ENCODE measurements at regions not wholly inside any gene's neighbourhood (a gene's known extent, or its start where the extent isn't known, plus 50 kb on each side); places are given as distances from the start of the nearest gene placed in this dataset.

- TF ChIP-seq PATZ1 (CRISPR knock-in tag; IDR thresholded peaks at IDR 0.05; ENCODE audit: borderline replicate concordance), result no peak
- no peak for TF ChIP-seq SNAI2 (CRISPR knock-in tag; IDR thresholded peaks at IDR 0.05)
- TF ChIP-seq RARB (CRISPR knock-in tag; IDR thresholded peaks at IDR 0.05), result no peak
- no peak for TF ChIP-seq ZFP3 (CRISPR knock-in tag; IDR thresholded peaks at IDR 0.05)
- TF ChIP-seq CSRNP3 (CRISPR knock-in tag; IDR thresholded peaks at IDR 0.05), result no peak
- no peak for TF ChIP-seq ZNF70 (CRISPR knock-in tag; IDR thresholded peaks at IDR 0.05)
These were observed 98.6 kb upstream of the USP47 start for GRCh38 chr11:11743216-11743615.
